ENCODE measurements at regions not wholly inside any gene's neighbourhood (a gene's known extent, or its start where the extent isn't known, plus 50 kb on each side); places are given as distances from the start of the nearest gene placed in this dataset.
"Not testable (repeated sequence)": the region's sequence is repeated elsewhere in the genome, so short reads cannot be mapped to it uniquely, and the experiment has no call there.

GRCh38 chr2:231644426-231644825 lies 51.8 kb downstream of the TEX44 start:
- DNase-seq: no peak

DNA sequence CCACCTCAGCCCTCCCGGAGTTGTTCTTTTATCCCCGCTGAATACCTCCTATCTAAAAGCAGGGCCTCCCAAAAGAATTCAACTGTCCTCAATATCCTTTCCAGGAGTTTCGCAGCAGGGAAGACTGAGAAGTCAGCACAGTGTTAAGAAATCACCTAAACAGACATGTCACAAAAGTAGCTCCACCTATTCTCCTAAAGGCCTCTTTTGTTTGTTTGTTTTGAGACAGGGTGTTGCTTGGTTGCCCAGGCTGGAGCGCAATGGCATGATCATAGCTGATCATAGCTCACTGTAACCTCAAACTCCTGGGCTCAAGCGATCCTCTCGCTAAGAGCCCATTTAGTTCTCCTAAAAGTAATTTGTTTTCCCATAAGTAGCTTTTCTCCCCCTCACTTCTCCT lies 53.8 kb downstream of the TEX44 start:
- DNase-seq: no peak

DNA sequence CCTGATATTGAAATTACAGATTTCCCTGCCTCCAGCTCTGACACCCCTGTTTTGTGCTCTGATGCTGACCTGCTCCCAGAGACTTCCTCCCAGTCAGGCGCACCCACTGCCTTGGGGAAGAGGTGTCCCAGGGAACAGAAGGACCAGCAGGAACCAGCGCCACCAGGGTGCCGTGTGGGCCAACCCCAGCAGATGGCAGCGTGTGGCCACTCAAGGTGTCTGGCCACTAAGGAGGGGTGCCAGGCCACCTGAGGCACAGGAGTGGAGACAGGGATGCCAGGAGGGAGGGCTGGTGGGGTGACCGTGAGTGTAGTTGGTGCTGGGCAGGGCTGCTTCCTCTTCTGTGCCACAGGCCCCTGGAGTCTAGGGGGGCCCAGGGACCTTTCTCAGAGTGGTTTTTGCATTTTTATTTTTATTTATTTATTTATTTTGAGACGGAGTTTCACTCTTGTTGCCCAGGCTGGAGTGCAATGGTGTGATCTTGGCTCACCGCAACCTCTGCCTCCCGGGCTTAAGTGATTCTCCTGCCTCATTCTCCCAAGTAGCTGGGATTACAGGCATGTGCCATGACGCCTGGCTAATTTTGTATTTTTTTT lies 56.0 kb downstream of the TEX44 start:
- DNase-seq: peak; percentile 65

DNA sequence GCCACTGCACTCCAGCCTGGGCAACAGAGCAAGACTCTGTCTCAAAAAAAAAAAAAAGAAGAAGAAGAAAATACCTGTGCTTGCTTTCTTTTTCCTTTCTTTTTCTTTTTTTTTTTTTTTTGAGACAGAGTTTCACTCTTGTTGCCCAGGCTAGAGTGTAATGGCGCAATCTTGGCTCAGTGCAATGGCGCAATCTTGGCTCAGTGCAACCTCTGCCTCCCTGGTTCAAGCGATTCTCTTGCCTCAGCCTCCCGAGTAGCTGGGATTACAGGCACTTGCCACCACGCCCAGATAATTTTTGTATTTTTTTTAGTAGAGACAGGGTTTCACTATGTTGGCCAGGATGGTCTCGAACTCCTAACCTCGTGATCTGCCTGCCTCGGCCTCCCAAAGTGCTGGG lies 56.8 kb upstream of the PTMA start:
- not testable (repeated sequence) for DNase-seq

GRCh38 chr2:231655488-231655887 lies 52.8 kb upstream of the PTMA start:
- no peak for DNase-seq

GRCh38 chr2:231655894-231656293 lies 52.4 kb upstream of the PTMA start:
- DNase-seq: no peak
